T-helper 17 cell (primary cell): ENCODE measurements at regions not wholly inside any gene's neighbourhood (a gene's known extent, or its start where the extent isn't known, plus 50 kb on each side); places are given as distances from the start of the nearest gene placed in this dataset.

ENCODE experiments used
- ATAC-seq: fragments of 150-1000 bp; cut with Tn5 transposase; 2 replicates; pipeline ENCODE4 v1.10.0; 2021; ENCODE audit warnings: mild to moderate bottlenecking, moderate library complexity
- DNase-seq, 3 donors: peaks; one replicate each; pipeline versions ENCODE4 v3.0.0 to v3.0.0-alpha.2; 2020 to 2021
- H3K9me3 ChIP-seq: one replicate; pipeline ENCODE4 v1.7.0; 2013; ENCODE audit warnings: low read length, mild to moderate bottlenecking; ENCODE audit not compliant: control insufficient read depth, poor library complexity, severe bottlenecking
- H3K27ac Mint-ChIP-seq: one replicate; pipeline ENCODE4 v1.8.0; 2022; ENCODE audit warnings: mild to moderate bottlenecking, moderate library complexity, mixed read lengths
- H3K27me3 Mint-ChIP-seq: one replicate; pipeline ENCODE4 v1.8.0; 2022; ENCODE audit warnings: mixed read lengths
- H3K36me3 Mint-ChIP-seq: one replicate; pipeline ENCODE4 v1.8.0; 2022; ENCODE audit warnings: low read depth, mixed read lengths
- H3K4me1 Mint-ChIP-seq: one replicate; pipeline ENCODE4 v1.8.0; 2022; ENCODE audit warnings: mild to moderate bottlenecking, mixed read lengths
- H3K4me3 Mint-ChIP-seq: one replicate; pipeline ENCODE4 v1.8.0; 2022; ENCODE audit warnings: mild to moderate bottlenecking, moderate library complexity, mixed read lengths

- ATAC-seq (no peak), DNase-seq (no peak)
- H3K27me3 Mint-ChIP-seq: no peaks in the 10 kb centered on the region
- no peak overlapping the region for H3K4me3 Mint-ChIP-seq
- no peaks in the 10 kb centered on the region for H3K36me3 Mint-ChIP-seq
- no peaks in the 10 kb centered on the region for H3K9me3 ChIP-seq
- H3K4me1 Mint-ChIP-seq: no peaks in the 10 kb centered on the region
- no peak overlapping the region for H3K27ac Mint-ChIP-seq
These were observed 264.1 kb upstream of the FZD8 start for GRCh38 chr10:35906155-35906554.

GRCh38 chr10:35903021-35903420 lies 260.9 kb upstream of the FZD8 start:
- no peak for ATAC-seq
- DNase-seq: no peak
- H3K9me3 ChIP-seq: no peaks in the 10 kb centered on the region
- H3K27ac Mint-ChIP-seq: no peak overlapping the region
- no peaks in the 10 kb centered on the region for H3K36me3 Mint-ChIP-seq
- H3K27me3 Mint-ChIP-seq: no peaks in the 10 kb centered on the region
- no peak overlapping the region for H3K4me3 Mint-ChIP-seq
- H3K4me1 Mint-ChIP-seq: no peaks in the 10 kb centered on the region

GRCh38 chr10:35898716-35899440 lies 256.8 kb upstream of the FZD8 start:
- Mint-ChIP-seq H3K4me1 (no peaks in the 10 kb centered on the region), H3K27me3 (no peaks in the 10 kb centered on the region), H3K27ac (no peak overlapping the region), H3K4me3 (no peak overlapping the region), H3K36me3 (no peaks in the 10 kb centered on the region)
- no peaks in the 10 kb centered on the region for H3K9me3 ChIP-seq
- no peak for DNase-seq
- no peak for ATAC-seq

DNA sequence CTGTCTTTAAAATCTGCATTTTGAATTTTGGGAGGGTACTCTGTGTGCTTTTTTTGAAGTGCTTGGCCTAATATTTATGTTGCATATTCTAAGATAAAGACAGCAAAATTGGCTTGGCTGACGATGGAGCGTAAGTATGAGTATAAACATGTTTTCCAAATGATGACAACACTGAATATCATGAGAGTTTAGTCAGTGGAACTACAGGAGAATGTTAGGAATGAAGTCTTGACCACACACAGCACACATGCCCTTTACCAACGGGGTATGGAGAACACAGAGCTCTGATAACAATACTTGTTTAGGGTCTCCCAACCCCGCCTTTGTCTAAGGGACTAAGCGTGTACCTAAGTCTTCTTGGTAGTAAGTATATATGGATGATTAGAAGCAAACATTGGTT lies 253.9 kb upstream of the FZD8 start:
- no peak overlapping the region for H3K4me3 Mint-ChIP-seq
- H3K27me3 Mint-ChIP-seq: no peaks in the 10 kb centered on the region
- no peaks in the 10 kb centered on the region for H3K9me3 ChIP-seq
- no peaks in the 10 kb centered on the region for H3K4me1 Mint-ChIP-seq
- no peak for DNase-seq
- no peak overlapping the region for H3K27ac Mint-ChIP-seq
- H3K36me3 Mint-ChIP-seq: no peaks in the 10 kb centered on the region
- ATAC-seq: no peak

GRCh38 chr10:35895331-35895730 lies 253.2 kb upstream of the FZD8 start:
- no peak for DNase-seq
- H3K27ac Mint-ChIP-seq: no peak overlapping the region
- no peaks in the 10 kb centered on the region for H3K36me3 Mint-ChIP-seq
- ATAC-seq: no peak
- H3K4me3 Mint-ChIP-seq: no peak overlapping the region
- no peaks in the 10 kb centered on the region for H3K4me1 Mint-ChIP-seq
- H3K9me3 ChIP-seq: no peaks in the 10 kb centered on the region
- H3K27me3 Mint-ChIP-seq: no peaks in the 10 kb centered on the region

DNA sequence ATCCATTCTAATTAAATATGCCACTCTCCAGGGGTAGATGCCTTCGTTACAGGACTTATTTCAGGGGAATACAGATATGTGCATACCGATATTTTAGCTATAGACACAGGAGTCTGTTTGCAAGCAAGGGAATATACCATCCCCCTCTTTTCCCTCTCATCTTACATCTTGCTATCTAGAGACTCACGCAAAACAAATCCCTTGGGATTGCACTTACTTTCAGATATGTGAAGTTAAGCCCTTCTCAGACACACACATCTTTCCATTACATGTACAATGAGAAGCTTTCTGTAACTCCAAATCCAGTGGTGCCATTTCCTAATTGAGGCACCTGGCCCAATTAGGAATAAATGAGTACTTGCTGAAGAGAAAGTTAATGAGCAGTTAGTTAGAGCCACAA lies 250.4 kb upstream of the FZD8 start:
- Mint-ChIP-seq H3K36me3 (no peaks in the 10 kb centered on the region), H3K27ac (no peak overlapping the region), H3K4me3 (no peak overlapping the region), H3K27me3 (peaks cover 13% of the 10 kb centered on the region), H3K4me1 (no peaks in the 10 kb centered on the region)
- no peak for DNase-seq
- ATAC-seq: no peak
- no peaks in the 10 kb centered on the region for H3K9me3 ChIP-seq

DNA sequence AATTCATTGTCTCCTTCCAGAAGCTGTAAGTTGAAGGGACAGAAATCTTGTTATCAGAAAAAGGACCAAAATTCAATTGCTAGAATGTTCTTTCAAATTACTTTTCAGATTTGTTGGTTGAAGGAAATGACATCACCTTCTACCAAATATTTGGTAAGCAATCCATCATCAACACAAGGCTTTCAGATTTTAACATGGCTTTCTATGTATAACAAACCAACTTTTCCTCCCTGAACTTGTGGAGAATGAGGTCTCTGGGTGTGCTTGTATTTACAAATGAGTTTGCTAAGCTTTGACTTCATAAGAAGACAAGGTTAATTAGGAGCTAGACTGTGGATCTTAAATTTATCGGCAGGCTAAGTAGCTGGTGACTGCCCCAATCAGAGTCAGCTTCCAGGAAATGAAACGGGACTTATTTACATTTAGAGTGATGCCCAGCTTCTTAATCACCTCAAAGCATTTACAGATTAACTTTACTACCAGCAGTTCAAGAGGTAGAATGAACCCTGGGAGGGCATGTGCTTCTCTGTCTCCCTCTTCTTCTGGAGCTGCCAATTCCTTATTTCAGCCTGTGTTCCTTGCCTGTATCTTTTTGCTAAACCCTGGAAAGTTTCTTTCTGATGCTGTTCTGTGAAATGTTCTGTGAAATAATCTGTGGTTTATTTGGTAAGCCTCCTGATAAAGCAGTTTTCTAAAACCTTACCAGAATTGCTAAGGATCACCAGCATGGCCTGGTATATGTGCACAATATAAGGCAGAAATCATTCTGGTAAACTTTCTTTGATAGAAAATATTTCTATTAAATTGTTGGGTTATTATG lies 248.8 kb upstream of the FZD8 start:
- no peaks in the 10 kb centered on the region for H3K36me3 Mint-ChIP-seq
- ATAC-seq (no peak), DNase-seq (no peak)
- no peak overlapping the region for H3K27ac Mint-ChIP-seq
- no peak overlapping the region for H3K4me3 Mint-ChIP-seq
- no peaks in the 10 kb centered on the region for H3K4me1 Mint-ChIP-seq
- H3K9me3 ChIP-seq: no peaks in the 10 kb centered on the region
- H3K27me3 Mint-ChIP-seq: peaks cover 20% of the 10 kb centered on the region

GRCh38 chr10:35889971-35890675 lies 248.0 kb upstream of the FZD8 start:
- Mint-ChIP-seq H3K4me3 (no peak overlapping the region), H3K27ac (no peak overlapping the region)
- ATAC-seq: no peak

GRCh38 chr10:35889226-35889625 lies 247.1 kb upstream of the FZD8 start:
- Mint-ChIP-seq H3K4me3 (no peak overlapping the region), H3K27ac (no peak overlapping the region), H3K27me3 (peaks cover 24% of the 10 kb centered on the region), H3K36me3 (no peaks in the 10 kb centered on the region), H3K4me1 (no peaks in the 10 kb centered on the region)
- DNase-seq (no peak), ATAC-seq (no peak)
- no peaks in the 10 kb centered on the region for H3K9me3 ChIP-seq

More at GRCh38 chr10:35889971-35890675, 248.0 kb upstream of the FZD8 start:
- H3K4me1 Mint-ChIP-seq: no peaks in the 10 kb centered on the region
- no peak for DNase-seq
- H3K36me3 Mint-ChIP-seq: no peaks in the 10 kb centered on the region
- peaks cover 20% of the 10 kb centered on the region for H3K27me3 Mint-ChIP-seq
- no peaks in the 10 kb centered on the region for H3K9me3 ChIP-seq

GRCh38 chr10:35888400-35888799 lies 246.3 kb upstream of the FZD8 start:
- no peaks in the 10 kb centered on the region for H3K9me3 ChIP-seq
- H3K4me3 Mint-ChIP-seq: no peak overlapping the region
- H3K36me3 Mint-ChIP-seq: no peaks in the 10 kb centered on the region
- no peaks in the 10 kb centered on the region for H3K4me1 Mint-ChIP-seq
- ATAC-seq (no peak), DNase-seq (no peak)
- peaks cover 24% of the 10 kb centered on the region for H3K27me3 Mint-ChIP-seq
- H3K27ac Mint-ChIP-seq: no peak overlapping the region

DNA sequence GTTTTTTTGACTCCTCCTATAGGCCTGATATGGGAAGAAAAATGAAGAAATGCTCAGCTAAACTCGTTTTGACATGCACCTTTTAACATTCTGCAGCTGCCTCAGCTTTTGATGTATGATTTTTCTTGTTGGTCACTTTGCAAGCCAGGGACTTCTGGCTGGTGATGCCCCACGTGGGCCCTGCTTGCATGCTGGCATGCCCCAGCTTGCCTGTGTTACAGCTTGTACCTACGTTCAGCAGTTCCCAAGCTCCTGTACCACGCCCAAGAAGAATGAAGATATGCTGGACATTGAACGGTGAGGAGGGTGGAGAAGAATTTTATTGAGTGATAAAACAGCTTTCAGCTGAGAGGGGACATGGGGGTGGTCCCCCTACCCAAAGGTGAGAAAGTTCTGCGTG lies 245.6 kb upstream of the FZD8 start:
- H3K27ac Mint-ChIP-seq: no peak overlapping the region
- ATAC-seq: no peak
- no peaks in the 10 kb centered on the region for H3K36me3 Mint-ChIP-seq
- H3K4me1 Mint-ChIP-seq: no peaks in the 10 kb centered on the region
- H3K4me3 Mint-ChIP-seq: no peak overlapping the region
- H3K9me3 ChIP-seq: no peaks in the 10 kb centered on the region
- peaks cover 24% of the 10 kb centered on the region for H3K27me3 Mint-ChIP-seq
- no peak for DNase-seq

- Mint-ChIP-seq H3K36me3 (no peaks in the 10 kb centered on the region), H3K27me3 (peaks cover 24% of the 10 kb centered on the region), H3K27ac (no peak overlapping the region), H3K4me1 (no peaks in the 10 kb centered on the region), H3K4me3 (no peak overlapping the region)
- DNase-seq (no peak), ATAC-seq (no peak)
- no peaks in the 10 kb centered on the region for H3K9me3 ChIP-seq
These were observed 243.0 kb upstream of the FZD8 start for GRCh38 chr10:35885076-35885475.

- peaks cover 24% of the 10 kb centered on the region for H3K27me3 Mint-ChIP-seq
- no peak overlapping the region for H3K4me3 Mint-ChIP-seq
- H3K9me3 ChIP-seq: no peaks in the 10 kb centered on the region
- H3K27ac Mint-ChIP-seq: no peak overlapping the region
- no peak for DNase-seq
- H3K4me1 Mint-ChIP-seq: no peaks in the 10 kb centered on the region
- H3K36me3 Mint-ChIP-seq: no peaks in the 10 kb centered on the region
- no peak for ATAC-seq
These were observed 242.6 kb upstream of the FZD8 start for GRCh38 chr10:35884657-35885071.
